Esophagus squamous epithelium (tissue), 4 donors: ENCODE measurements at regions not wholly inside any gene's neighbourhood (a gene's known extent, or its start where the extent isn't known, plus 50 kb on each side); places are given as distances from the start of the nearest gene placed in this dataset.

Experiments
- CTCF ChIP-seq, 6 experiments: fragments of 450-650 bp in 4 of 6; fragments of 200-600 bp in 2 of 6; sonication (generic) in 2 of 6; IDR thresholded peaks; one replicate each; pipeline ENCODE4 v1.5.1; 2016 to 2019; ENCODE audit warnings: antibody characterized with exemption in 6 of 6, mild to moderate bottlenecking in 4 of 6, moderate library complexity in 4 of 6
- POLR2A ChIP-seq, 4 donors: fragments of 450-650 bp; IDR thresholded peaks; one replicate each; pipeline ENCODE4 v1.6.1; 2017; ENCODE audit warnings: antibody characterized with exemption in 4 of 4, mild to moderate bottlenecking in 4 of 4, moderate library complexity in 3 of 4

GRCh38 chr16:59259074-59259949 is 525.2 kb upstream of the GOT2 start:
- TF ChIP-seq CTCF (IDR thresholded peaks at IDR 0.05): no peak
- TF ChIP-seq POLR2A (IDR thresholded peaks at IDR 0.05): no peak
